Testis (tissue), 2 donors: ENCODE measurements at regions not wholly inside any gene's neighbourhood (a gene's known extent, or its start where the extent isn't known, plus 50 kb on each side); places are given as distances from the start of the nearest gene placed in this dataset.

Source experiments
- DNase-seq: peaks from one replicate; pipeline ENCODE4 v3.0.0-alpha.2; 2019
- H3K27ac ChIP-seq, 2 donors: fragments of 200-600 bp; sonication (generic); one replicate each; pipeline ENCODE4 v1.5.1; 2019
- H3K27me3 ChIP-seq: fragments of 200-600 bp; sonication (generic); one replicate; pipeline ENCODE4 v1.5.1; 2019
- H3K36me3 ChIP-seq: fragments of 200-600 bp; sonication (generic); one replicate; pipeline ENCODE4 v1.5.1; 2017; ENCODE audit warnings: low read depth; ENCODE audit errors: missing control alignments
- H3K4me1 ChIP-seq: fragments of 200-600 bp; sonication (generic); one replicate; pipeline ENCODE4 v1.5.1; 2019
- H3K4me3 ChIP-seq, 2 donors: fragments of 200-600 bp; sonication (generic); one replicate each; pipeline ENCODE4 v1.5.1; 2017 to 2019
- H3K9me3 ChIP-seq: fragments of 200-600 bp; sonication (generic); one replicate; pipeline ENCODE4 v1.5.1; 2017
- CTCF ChIP-seq, 3 experiments: fragments of 450-650 bp in 2 of 3; fragments of 200-600 bp in 1 of 3; sonication (generic) in 1 of 3; IDR thresholded peaks; one replicate each; pipeline ENCODE4 v1.5.1; 2016 to 2019; ENCODE audit warnings: antibody characterized with exemption in 3 of 3, mild to moderate bottlenecking in 2 of 3, moderate library complexity in 1 of 3
- POLR2A ChIP-seq: fragments of 450-650 bp; IDR thresholded peaks from one replicate; pipeline ENCODE4 v1.6.1; 2017; ENCODE audit warnings: antibody characterized with exemption, mild to moderate bottlenecking, moderate library complexity
- WGBS, 2 donors: methylation state at CpG; one replicate each; pipeline ENCODE4 v1.1.5; 2018; 5-methylcytosine and 5-hydroxymethylcytosine counted together
- intact Hi-C: fragments of 100-400 bp; cut with DNase I; formaldehyde crosslinking; loops from one replicate; pipeline ENCODE4 v1.15.1; 2023; ENCODE audit warnings: low total_unique reads

- Histone ChIP-seq H3K4me3 (no peak overlapping the region), H3K4me1 (no peaks in the 10 kb centered on the region), H3K36me3 (no peaks in the 10 kb centered on the region), H3K9me3 (no peaks in the 10 kb centered on the region), H3K27ac (no peak overlapping the region), H3K27me3 (no peaks in the 10 kb centered on the region)
- no peak for DNase-seq
- 76 to 78% methylated on average over 1 of the region's 1 CpG for WGBS, 2 donors
- no peak for TF ChIP-seq CTCF (IDR thresholded peaks at IDR 0.05)
- TF ChIP-seq POLR2A: no peak
- intact Hi-C loops: no loop called here
Observed at GRCh38 chr21:25127811-25128210, 479.5 kb downstream of the MRPL39 start.

GRCh38 chr21:25127007-25127406, 480.3 kb downstream of the MRPL39 start:
- no peak overlapping the region for H3K27ac ChIP-seq
- H3K4me1 ChIP-seq: no peaks in the 10 kb centered on the region
- intact Hi-C loops: no loop called here
- WGBS, 2 donors: 81 to 83% methylated on average over 1 of the region's 1 CpG
- H3K9me3 ChIP-seq: no peaks in the 10 kb centered on the region
- H3K36me3 ChIP-seq: no peaks in the 10 kb centered on the region
- DNase-seq: no peak
- H3K27me3 ChIP-seq: no peaks in the 10 kb centered on the region
- no peak overlapping the region for H3K4me3 ChIP-seq
- no peak for TF ChIP-seq POLR2A
- TF ChIP-seq CTCF (IDR thresholded peaks at IDR 0.05): no peak

GRCh38 chr21:25126564-25126963, 480.7 kb downstream of the MRPL39 start:
- H3K36me3 ChIP-seq: no peaks in the 10 kb centered on the region
- H3K4me3 ChIP-seq: no peak overlapping the region
- H3K27me3 ChIP-seq: no peaks in the 10 kb centered on the region
- TF ChIP-seq CTCF (IDR thresholded peaks at IDR 0.05): no peak
- TF ChIP-seq POLR2A: no peak
- no peak overlapping the region for H3K27ac ChIP-seq
- H3K4me1 ChIP-seq: no peaks in the 10 kb centered on the region
- intact Hi-C loops: no loop called here
- 63 to 75% methylated on average over 3 of the region's 3 CpGs for WGBS, 2 donors
- DNase-seq: no peak
- no peaks in the 10 kb centered on the region for H3K9me3 ChIP-seq

- Histone ChIP-seq H3K36me3 (no peaks in the 10 kb centered on the region), H3K4me1 (no peaks in the 10 kb centered on the region), H3K27me3 (no peaks in the 10 kb centered on the region), H3K27ac (no peak overlapping the region), H3K9me3 (no peaks in the 10 kb centered on the region), H3K4me3 (no peak overlapping the region)
- intact Hi-C loops: no loop called here
- peak; percentile 13 for DNase-seq
- no peak for TF ChIP-seq CTCF (IDR thresholded peaks at IDR 0.05)
- no peak for TF ChIP-seq POLR2A
- 47 to 76% methylated on average over 12 to 13 of the region's 13 CpGs for WGBS, 2 donors
Observed at GRCh38 chr21:25118648-25119047, 488.6 kb downstream of the MRPL39 start.

- no peak for DNase-seq
- WGBS, 2 donors: 71 to 76% methylated on average over 1 of the region's 1 CpG
- Histone ChIP-seq H3K36me3 (no peaks in the 10 kb centered on the region), H3K4me1 (no peaks in the 10 kb centered on the region), H3K4me3 (no peak overlapping the region), H3K9me3 (no peaks in the 10 kb centered on the region), H3K27ac (no peak overlapping the region), H3K27me3 (no peaks in the 10 kb centered on the region)
- intact Hi-C loops: no loop called here
- TF ChIP-seq POLR2A (no peak), CTCF (IDR thresholded peaks at IDR 0.05) (no peak)
Observed at GRCh38 chr21:25115021-25115420, 492.3 kb downstream of the MRPL39 start.
